Putamen (tissue), 1 donor: ENCODE measurements at regions not wholly inside any gene's neighbourhood (a gene's known extent, or its start where the extent isn't known, plus 50 kb on each side); places are given as distances from the start of the nearest gene placed in this dataset.

Experiments
- DNase-seq: peaks from one replicate; pipeline ENCODE4 v3.0.0-alpha.2; 2016; ENCODE audit warnings: low spot score

GRCh38 chr1:229093238-229093540 is 177.7 kb upstream of the RAB4A start:
- DNase-seq: no peak

GRCh38 chr1:229093609-229094336 is 177.1 kb upstream of the RAB4A start:
- no peak for DNase-seq

GRCh38 chr1:229094476-229095311 is 176.2 kb upstream of the RAB4A start:
- DNase-seq: no peak

GRCh38 chr1:229095325-229095724 is 175.6 kb upstream of the RAB4A start:
- DNase-seq: no peak

GRCh38 chr1:229097356-229097755 is 173.6 kb upstream of the RAB4A start:
- DNase-seq: no peak

GRCh38 chr1:229098361-229098760 is 172.6 kb upstream of the RAB4A start:
- no peak for DNase-seq

GRCh38 chr1:229098903-229099578 is 171.9 kb upstream of the RAB4A start:
- DNase-seq: no peak

GRCh38 chr1:229101011-229101871 is 169.7 kb upstream of the RAB4A start:
- no peak for DNase-seq

GRCh38 chr1:229102741-229103391 is 168.0 kb upstream of the RAB4A start:
- no peak for DNase-seq

GRCh38 chr1:229104654-229105053 is 166.3 kb upstream of the RAB4A start:
- no peak for DNase-seq

- DNase-seq: no peak
Measured at GRCh38 chr1:229105109-229105508, 165.8 kb upstream of the RAB4A start.

- no peak for DNase-seq
Measured at GRCh38 chr1:229105822-229106525, 164.9 kb upstream of the RAB4A start.

GRCh38 chr1:229106526-229107125 is 164.3 kb upstream of the RAB4A start:
- DNase-seq: no peak

GRCh38 chr1:229107304-229107815 is 163.6 kb upstream of the RAB4A start:
- DNase-seq: no peak

GRCh38 chr1:229107972-229108371 is 162.9 kb upstream of the RAB4A start:
- no peak for DNase-seq

GRCh38 chr1:229108598-229109201 is 162.2 kb upstream of the RAB4A start:
- no peak for DNase-seq

GRCh38 chr1:229109320-229109761 is 161.6 kb upstream of the RAB4A start:
- DNase-seq: no peak

GRCh38 chr1:229110986-229111385 is 159.9 kb upstream of the RAB4A start:
- no peak for DNase-seq

GRCh38 chr1:229111703-229112319 is 159.1 kb upstream of the RAB4A start:
- DNase-seq: no peak
